HUES6 (cell line): ENCODE measurements at regions not wholly inside any gene's neighbourhood (a gene's known extent, or its start where the extent isn't known, plus 50 kb on each side); places are given as distances from the start of the nearest gene placed in this dataset.

Experiments used
- H3K27ac ChIP-seq: 2 replicates; pipeline ENCODE4 v1.7.0; 2013; ENCODE audit warnings: low read depth, mild to moderate bottlenecking, low read length, inconsistent platforms
- H3K27me3 ChIP-seq: 2 replicates; pipeline ENCODE4 v1.6.1; 2013; ENCODE audit warnings: low read length; ENCODE audit not compliant: control insufficient read depth, insufficient read depth
- H3K36me3 ChIP-seq: 2 replicates; pipeline ENCODE4 v1.6.1; 2013; ENCODE audit warnings: low read length; ENCODE audit not compliant: control insufficient read depth, insufficient read depth
- H3K4me1 ChIP-seq: 2 replicates; pipeline ENCODE4 v1.6.1; 2013; ENCODE audit warnings: low read length; ENCODE audit not compliant: control insufficient read depth, insufficient read depth
- H3K4me3 ChIP-seq: 2 replicates; pipeline ENCODE4 v1.5.1; 2013; ENCODE audit warnings: low read depth, low read length
- H3K9ac ChIP-seq: one replicate; pipeline ENCODE4 v1.6.1; 2013; ENCODE audit warnings: mild to moderate bottlenecking, low read length
- H3K9me3 ChIP-seq: 2 replicates; pipeline ENCODE4 v1.6.1; 2013; ENCODE audit warnings: low read depth, low read length; ENCODE audit not compliant: control insufficient read depth, insufficient read depth

DNA sequence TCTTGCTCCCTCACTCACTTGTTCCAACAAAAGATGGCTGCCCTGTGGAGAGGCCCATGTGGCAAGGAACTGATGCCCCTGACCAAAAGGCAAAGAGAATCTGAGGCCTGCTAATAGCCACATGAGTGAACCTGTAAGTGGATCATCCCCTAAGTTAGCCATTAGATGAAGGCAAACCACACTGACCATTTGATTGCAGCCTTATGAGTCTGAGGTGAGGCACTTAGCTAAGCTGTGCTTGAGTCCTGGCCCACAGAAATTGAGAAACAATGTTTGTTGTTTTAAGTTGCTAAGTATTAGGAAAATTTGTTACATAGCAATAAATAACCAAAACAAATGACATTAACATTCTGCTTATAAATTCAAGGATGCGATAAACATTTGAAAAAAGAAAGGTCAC lies 100.1 kb upstream of the BET1 start:
- Histone ChIP-seq H3K9ac (no peak overlapping the region), H3K4me3 (no peak overlapping the region)

DNA sequence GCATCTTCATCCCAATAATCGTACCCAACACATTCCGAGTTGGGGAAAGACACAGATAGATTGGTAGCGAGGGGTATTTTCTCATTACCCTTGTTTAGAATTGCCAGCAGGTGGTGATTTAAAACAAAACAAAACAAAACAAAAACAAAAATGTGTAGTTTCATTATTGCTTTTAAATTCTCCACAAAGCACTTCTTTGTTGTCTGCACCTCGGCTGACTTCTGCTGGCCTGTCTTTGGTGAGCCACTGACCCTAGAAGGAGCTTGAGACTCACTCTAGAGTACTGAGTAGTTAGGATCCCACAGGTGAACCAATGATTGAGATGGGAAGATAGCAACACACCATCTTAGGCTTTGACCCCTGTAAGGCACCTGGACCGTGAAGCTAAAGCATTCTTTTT lies 105.4 kb upstream of the BET1 start:
- Histone ChIP-seq H3K9ac (no peak overlapping the region), H3K27ac (no peak overlapping the region), H3K9me3 (no peaks in the 10 kb centered on the region), H3K36me3 (no peaks in the 10 kb centered on the region), H3K4me3 (no peak overlapping the region), H3K4me1 (no peaks in the 10 kb centered on the region), H3K27me3 (no peaks in the 10 kb centered on the region)

More for the DNA sequence above, 100.1 kb upstream of the BET1 start:
- no peaks in the 10 kb centered on the region for H3K36me3 ChIP-seq
- H3K4me1 ChIP-seq = no peaks in the 10 kb centered on the region
- no peak overlapping the region for H3K27ac ChIP-seq
- peaks cover 9% of the 10 kb centered on the region; the same call in 1 of the 2 replicates for H3K9me3 ChIP-seq
- H3K27me3 ChIP-seq = no peaks in the 10 kb centered on the region

GRCh38 chr7:94111009-94111408 lies 106.9 kb upstream of the BET1 start:
- Histone ChIP-seq H3K36me3 (no peaks in the 10 kb centered on the region), H3K27ac (no peak overlapping the region), H3K27me3 (no peaks in the 10 kb centered on the region), H3K9ac (no peak overlapping the region), H3K9me3 (no peaks in the 10 kb centered on the region), H3K4me3 (no peak overlapping the region), H3K4me1 (no peaks in the 10 kb centered on the region)

DNA sequence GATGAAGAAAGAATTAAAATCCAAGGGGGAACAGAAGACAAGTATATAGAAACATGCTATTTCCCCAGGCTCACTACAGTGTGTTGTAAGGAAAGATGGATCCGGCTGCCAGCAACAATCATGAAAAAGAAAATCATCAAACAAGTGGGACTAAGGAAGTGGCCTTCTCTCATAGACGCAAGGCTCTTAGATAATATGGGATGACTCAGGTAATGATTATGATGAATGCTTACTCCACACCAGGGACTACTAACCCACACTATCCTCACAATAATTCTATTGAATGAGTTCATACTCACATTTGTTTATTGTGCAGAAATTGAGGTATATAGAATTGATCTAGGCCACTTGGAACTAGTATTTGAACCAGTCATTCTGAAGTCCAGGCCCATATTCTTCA lies 111.2 kb upstream of the BET1 start:
- Histone ChIP-seq H3K36me3 (no peaks in the 10 kb centered on the region), H3K9ac (no peak overlapping the region), H3K27me3 (no peaks in the 10 kb centered on the region), H3K4me3 (no peak overlapping the region), H3K4me1 (no peaks in the 10 kb centered on the region), H3K9me3 (no peaks in the 10 kb centered on the region), H3K27ac (no peak overlapping the region)

DNA sequence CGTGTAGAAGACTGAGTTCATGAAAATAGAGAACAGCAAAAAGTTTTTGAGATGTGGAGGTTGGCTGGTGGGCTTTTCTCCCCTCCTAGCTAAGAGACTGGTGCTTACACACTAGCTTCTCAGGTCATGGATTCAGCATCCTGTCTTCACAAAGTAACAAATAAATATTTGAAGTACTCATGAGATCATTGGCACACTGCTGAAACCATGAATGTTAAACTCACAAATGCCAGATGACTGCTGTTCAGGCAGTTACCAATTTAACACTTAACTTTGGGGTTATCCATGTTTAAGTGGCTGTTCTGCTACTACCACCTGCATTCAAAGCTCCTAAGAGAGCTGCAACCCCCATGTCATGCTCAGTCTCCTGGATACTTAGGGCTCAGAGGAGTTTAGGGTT lies 119.0 kb upstream of the BET1 start:
- no peak overlapping the region for H3K4me3 ChIP-seq
- H3K27ac ChIP-seq = no peak overlapping the region
- H3K4me1 ChIP-seq = no peaks in the 10 kb centered on the region
- H3K9ac ChIP-seq = no peak overlapping the region
- H3K36me3 ChIP-seq = no peaks in the 10 kb centered on the region
- no peaks in the 10 kb centered on the region for H3K9me3 ChIP-seq
- H3K27me3 ChIP-seq = no peaks in the 10 kb centered on the region

- no peaks in the 10 kb centered on the region for H3K4me1 ChIP-seq
- no peaks in the 10 kb centered on the region for H3K36me3 ChIP-seq
- no peak overlapping the region for H3K9ac ChIP-seq
- no peak overlapping the region for H3K4me3 ChIP-seq
- no peak overlapping the region for H3K27ac ChIP-seq
- no peaks in the 10 kb centered on the region for H3K9me3 ChIP-seq
- no peaks in the 10 kb centered on the region for H3K27me3 ChIP-seq
These were observed 122.9 kb upstream of the BET1 start for GRCh38 chr7:94127026-94127425.

GRCh38 chr7:94128072-94128471 lies 123.9 kb upstream of the BET1 start:
- no peak overlapping the region for H3K4me3 ChIP-seq
- no peaks in the 10 kb centered on the region for H3K27me3 ChIP-seq
- H3K36me3 ChIP-seq = no peaks in the 10 kb centered on the region
- H3K9ac ChIP-seq = no peak overlapping the region
- no peak overlapping the region for H3K27ac ChIP-seq
- no peaks in the 10 kb centered on the region for H3K4me1 ChIP-seq
- H3K9me3 ChIP-seq = no peaks in the 10 kb centered on the region

GRCh38 chr7:94129443-94130140 lies 125.4 kb upstream of the BET1 start:
- Histone ChIP-seq H3K27me3 (no peaks in the 10 kb centered on the region), H3K4me1 (peaks cover 6% of the 10 kb centered on the region; the same call in 1 of the 2 replicates), H3K4me3 (no peak overlapping the region), H3K9me3 (no peaks in the 10 kb centered on the region), H3K36me3 (no peaks in the 10 kb centered on the region), H3K27ac (no peak overlapping the region), H3K9ac (no peak overlapping the region)

DNA sequence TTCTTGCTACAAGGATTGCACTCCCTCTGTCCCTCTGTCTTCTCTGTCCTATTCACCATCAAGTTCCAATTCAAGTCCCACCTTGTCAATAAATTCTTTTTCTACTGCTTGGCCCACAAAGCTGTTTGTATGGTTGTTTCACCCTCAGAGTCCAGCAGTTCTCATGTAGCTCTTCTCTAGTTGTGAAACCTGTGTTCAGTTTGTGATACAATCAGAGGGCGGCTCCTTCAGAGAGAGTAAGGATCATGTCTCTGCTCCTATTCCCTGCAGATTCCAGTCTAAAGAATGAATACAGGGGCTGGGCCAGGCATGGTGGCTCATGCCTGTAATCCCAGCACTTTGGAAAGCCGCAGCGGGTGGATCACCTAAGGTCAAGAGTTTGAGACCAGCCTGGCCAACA lies 126.6 kb upstream of the BET1 start:
- H3K9me3 ChIP-seq = no peaks in the 10 kb centered on the region

GRCh38 chr7:94133460-94133859 lies 129.3 kb upstream of the BET1 start:
- no peak overlapping the region for H3K9ac ChIP-seq
- H3K27ac ChIP-seq = no peak overlapping the region
- H3K27me3 ChIP-seq = no peaks in the 10 kb centered on the region

More for the DNA sequence above, 126.6 kb upstream of the BET1 start:
- H3K27me3 ChIP-seq = no peaks in the 10 kb centered on the region
- H3K9ac ChIP-seq = no peak overlapping the region
- H3K27ac ChIP-seq = no peak overlapping the region
- no peaks in the 10 kb centered on the region for H3K36me3 ChIP-seq
- no peak overlapping the region for H3K4me3 ChIP-seq
- peaks cover 6% of the 10 kb centered on the region; the same call in 1 of the 2 replicates for H3K4me1 ChIP-seq

DNA sequence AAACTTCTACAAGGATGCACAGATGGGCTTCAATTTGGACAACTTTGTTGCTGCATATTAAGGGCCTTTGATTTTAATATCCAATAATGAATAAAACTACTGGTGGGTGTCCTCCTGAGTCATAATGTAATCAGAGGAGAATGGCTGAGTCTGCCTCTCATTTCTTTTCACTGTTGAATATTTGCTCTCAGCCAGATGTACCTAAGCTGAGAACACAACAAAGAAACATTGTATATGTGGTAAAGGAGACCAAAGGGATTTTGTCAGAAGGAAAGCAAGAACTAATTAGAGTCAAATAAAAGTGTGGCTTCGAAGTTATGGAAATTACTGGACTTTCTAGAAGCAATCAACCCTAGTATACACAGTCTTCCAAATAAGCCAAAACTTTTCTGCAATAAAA lies 131.0 kb upstream of the BET1 start:
- Histone ChIP-seq H3K36me3 (no peaks in the 10 kb centered on the region), H3K27me3 (no peaks in the 10 kb centered on the region), H3K9me3 (no peaks in the 10 kb centered on the region), H3K4me3 (no peak overlapping the region), H3K4me1 (peaks cover 6% of the 10 kb centered on the region; the same call in 1 of the 2 replicates), H3K27ac (no peak overlapping the region), H3K9ac (no peak overlapping the region)

More at GRCh38 chr7:94133460-94133859, 129.3 kb upstream of the BET1 start:
- Histone ChIP-seq H3K36me3 (no peaks in the 10 kb centered on the region), H3K4me1 (peaks cover 6% of the 10 kb centered on the region; the same call in 1 of the 2 replicates), H3K4me3 (no peak overlapping the region), H3K9me3 (no peaks in the 10 kb centered on the region)
